Fibroblast of pulmonary artery (primary cell): ENCODE measurements at regions not wholly inside any gene's neighbourhood (a gene's known extent, or its start where the extent isn't known, plus 50 kb on each side); places are given as distances from the start of the nearest gene placed in this dataset.
"Not testable (repeated sequence)": the region's sequence is repeated elsewhere in the genome, so short reads cannot be mapped to it uniquely, and the experiment has no call there.

Experiments
- DNase-seq: peaks from one replicate; pipeline ENCODE4 v3.0.0-alpha.2; 2010; ENCODE audit warnings: low read depth
- H3K4me3 ChIP-seq: replicated peaks from 2 replicates; pipeline ENCODE4 v1.5.1; 2011; ENCODE audit warnings: low read depth, mild to moderate bottlenecking, control low read depth, low read length, moderate library complexity
- TF ChIP-seq, protein P1 (sequence below): IDR thresholded peaks from 2 replicates; pipeline ENCODE4 v1.5.1; 2011; ENCODE audit warnings: mild to moderate bottlenecking, control low read depth, low read length, inconsistent platforms; ENCODE audit errors: missing control alignments

DNA sequence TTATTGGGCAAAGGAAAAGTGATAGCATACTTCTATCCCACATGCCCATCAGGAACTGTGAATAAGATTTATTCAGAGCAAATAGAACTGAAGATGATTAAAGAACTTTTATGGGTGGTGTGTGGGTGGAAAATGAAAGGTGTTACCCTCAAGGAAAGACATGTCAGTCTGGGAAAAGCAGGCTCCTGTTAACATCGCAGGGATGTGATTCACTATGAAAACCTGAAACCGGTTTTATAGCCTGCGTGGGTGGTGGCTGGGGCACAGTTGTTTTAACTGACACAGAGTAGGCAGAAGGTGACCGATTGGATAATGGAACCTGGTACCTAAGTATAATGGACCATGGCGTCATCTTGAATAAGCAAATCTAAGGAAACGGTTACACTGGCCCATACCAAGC is 61.3 kb upstream of the CASK start:
- no peak overlapping the region for H3K4me3 ChIP-seq
- TF ChIP-seq, protein P1, sequence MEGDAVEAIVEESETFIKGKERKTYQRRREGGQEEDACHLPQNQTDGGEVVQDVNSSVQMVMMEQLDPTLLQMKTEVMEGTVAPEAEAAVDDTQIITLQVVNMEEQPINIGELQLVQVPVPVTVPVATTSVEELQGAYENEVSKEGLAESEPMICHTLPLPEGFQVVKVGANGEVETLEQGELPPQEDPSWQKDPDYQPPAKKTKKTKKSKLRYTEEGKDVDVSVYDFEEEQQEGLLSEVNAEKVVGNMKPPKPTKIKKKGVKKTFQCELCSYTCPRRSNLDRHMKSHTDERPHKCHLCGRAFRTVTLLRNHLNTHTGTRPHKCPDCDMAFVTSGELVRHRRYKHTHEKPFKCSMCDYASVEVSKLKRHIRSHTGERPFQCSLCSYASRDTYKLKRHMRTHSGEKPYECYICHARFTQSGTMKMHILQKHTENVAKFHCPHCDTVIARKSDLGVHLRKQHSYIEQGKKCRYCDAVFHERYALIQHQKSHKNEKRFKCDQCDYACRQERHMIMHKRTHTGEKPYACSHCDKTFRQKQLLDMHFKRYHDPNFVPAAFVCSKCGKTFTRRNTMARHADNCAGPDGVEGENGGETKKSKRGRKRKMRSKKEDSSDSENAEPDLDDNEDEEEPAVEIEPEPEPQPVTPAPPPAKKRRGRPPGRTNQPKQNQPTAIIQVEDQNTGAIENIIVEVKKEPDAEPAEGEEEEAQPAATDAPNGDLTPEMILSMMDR = no peak
- DNase-seq = no peak

DNA sequence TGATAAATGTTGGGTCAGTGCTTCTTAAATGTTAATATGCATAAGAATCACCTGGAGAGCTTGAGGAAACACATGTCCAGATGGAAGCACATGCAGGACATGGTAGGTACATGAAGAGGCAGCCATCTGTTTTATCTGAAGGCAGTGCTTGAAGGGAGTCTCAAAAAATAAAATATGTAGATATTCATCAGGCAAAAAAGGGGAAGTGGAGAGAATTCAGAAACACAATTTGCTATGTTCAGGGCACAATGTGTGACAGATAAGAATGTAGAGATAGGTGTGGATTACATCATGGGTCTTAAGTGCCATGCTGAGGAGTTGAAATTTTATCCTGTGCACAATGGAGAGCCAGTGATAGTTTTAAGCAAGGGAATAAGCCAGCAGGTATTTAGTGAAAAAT is 59.6 kb upstream of the CASK start:
- TF ChIP-seq, protein P1 = no peak
- DNase-seq = no peak
- no peak overlapping the region for H3K4me3 ChIP-seq

DNA sequence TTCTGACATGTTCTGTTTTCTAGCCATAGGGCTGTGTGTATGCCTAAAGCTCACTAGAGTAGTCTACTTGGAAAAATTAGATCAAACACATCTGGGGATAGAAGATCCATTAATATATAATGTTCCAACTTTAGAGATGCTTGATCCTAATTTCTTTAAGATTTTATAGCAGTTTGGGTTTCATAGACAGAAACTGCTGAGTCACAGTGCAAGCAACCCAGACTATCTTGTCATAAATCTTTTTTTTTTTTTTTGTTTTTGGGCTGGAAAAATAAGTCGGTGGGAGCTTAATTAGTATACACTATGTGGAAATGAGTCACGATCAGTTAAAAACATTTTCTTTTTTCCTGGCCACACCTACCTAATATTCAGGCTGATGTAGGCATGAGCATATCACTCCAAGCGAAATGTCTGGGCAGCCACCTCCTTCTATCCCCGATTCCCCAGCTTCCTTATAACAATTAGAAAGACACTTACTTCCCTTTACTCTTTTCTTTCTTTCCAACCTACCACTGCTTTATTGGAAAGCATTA is 58.2 kb upstream of the CASK start:
- TF ChIP-seq, protein P1 = no peak
- no peak for DNase-seq
- H3K4me3 ChIP-seq = no peak overlapping the region

DNA sequence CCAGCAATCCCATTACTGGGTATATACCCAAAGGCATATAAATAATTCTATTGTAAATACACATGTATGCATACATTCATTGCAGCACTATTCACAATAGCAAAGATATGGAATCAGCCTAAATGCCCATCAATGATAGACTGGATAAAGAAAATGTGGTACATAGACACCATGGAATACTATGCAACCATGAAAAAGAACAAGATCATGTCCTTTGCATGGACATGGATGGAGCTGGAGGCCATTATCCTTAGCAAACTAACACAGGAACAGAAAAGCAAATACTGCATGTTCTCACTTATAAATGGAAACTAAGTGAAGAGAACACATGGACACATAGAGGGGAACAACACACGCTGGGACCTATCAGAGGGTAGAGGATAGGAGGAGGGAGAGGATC is 51.3 kb upstream of the CASK start:
- not testable (repeated sequence) for H3K4me3 ChIP-seq, DNase-seq

DNA sequence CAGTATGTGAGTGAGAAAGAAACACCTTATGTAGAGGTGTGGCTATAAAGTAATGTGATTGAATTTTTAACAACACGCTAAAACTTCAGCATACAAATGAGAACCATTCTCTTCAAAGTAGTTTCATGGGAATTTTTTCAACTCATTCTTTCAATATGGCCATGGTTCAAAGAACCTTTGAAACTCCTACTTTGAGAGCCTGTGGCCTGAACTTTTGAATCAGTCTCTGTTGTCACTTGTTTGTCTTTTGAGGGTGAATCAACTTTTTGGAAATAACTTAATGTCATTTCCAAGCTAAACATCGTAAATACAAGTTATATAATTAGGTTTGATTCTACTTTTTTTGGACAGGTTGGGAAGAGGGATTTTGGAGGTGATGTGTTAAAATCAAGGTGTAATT is 49.9 kb upstream of the CASK start:
- TF ChIP-seq, protein P1 = no peak
- DNase-seq = no peak
- H3K4me3 ChIP-seq = no peak overlapping the region
